ENCODE measurements at regions not wholly inside any gene's neighbourhood (a gene's known extent, or its start where the extent isn't known, plus 50 kb on each side); places are given as distances from the start of the nearest gene placed in this dataset.

GRCh38 chr5:164357395-164358033 lies 852.1 kb downstream of the MAT2B start:
- no peak overlapping the region for H3K4me2 ChIP-seq (ENCODE audit: control insufficient read depth, insufficient read depth)
- ATAC-seq (no peak), FAIRE-seq (no peak), DNase-seq (ENCODE audit: low read depth, low spot score) (no peak)
- no peaks in the 10 kb centered on the region for H3K79me2 ChIP-seq (ENCODE audit: control insufficient read depth, insufficient read depth, low read length)
- ChIA-PET RAD21 (ENCODE audit: unreplicated experiment) (interaction anchor here (0.8 to 6.7 kb wide), 6 partner anchors 10 to 341 kb away, joined by 3 to 99 read pairs (median 4); no protein-coding TSS in a partner anchor), POLR2A (interaction anchor here (0.5 to 3.7 kb wide), 6 partner anchors 8 to 49 kb away, joined by 3 to 19 read pairs (median 6); no protein-coding TSS in a partner anchor), CTCF (interaction anchor here (0.9 kb wide), 1 partner anchor 17 kb away, joined by 5 read pairs; no protein-coding TSS in a partner anchor), SMC1A (ENCODE audit: uncharacterized antibody, unreplicated experiment) (interaction anchor here (0.6 to 6.7 kb wide), 11 partner anchors 10 to 141 kb away, joined by 3 to 128 read pairs (median 4); no protein-coding TSS in a partner anchor)
- in situ Hi-C loops (cut with MboI) (no loop called here), intact Hi-C loops (cut with micrococcal nuclease; ENCODE audit: unreplicated experiment) (no loop called here)
- TF ChIP-seq SMARCA5 (IDR thresholded peaks at IDR 0.05) (no peak), JUND (IDR thresholded peaks at IDR 0.05; ENCODE audit: low read depth, low read length) (no peak), NKRF (conservative IDR thresholded peaks at IDR 0.05) (no peak), SMC3 (IDR thresholded peaks at IDR 0.05; ENCODE audit: borderline replicate concordance, low read length) (no peak), ZBTB33 (IDR thresholded peaks at IDR 0.05) (no peak), YY1 (IDR thresholded peaks at IDR 0.05; ENCODE audit: low read depth, low read length) (no peak), ATF2 (IDR thresholded peaks at IDR 0.05; ENCODE audit: low read length) (no peak)
- H3K9me3 ChIP-seq (replicated peaks; ENCODE audit: control insufficient read depth, insufficient read depth, low read length) = no peaks in the 10 kb centered on the region
- H2AFZ ChIP-seq (ENCODE audit: control insufficient read depth, low read depth, low read length) = no peak overlapping the region
- no peaks in the 10 kb centered on the region for H3K36me3 ChIP-seq (ENCODE audit: control insufficient read depth in 2 of 2, insufficient read depth in 2 of 2, low read length in 1 of 2)
- BruUV-seq (replicated peaks) = no TSS peak
- H4K20me1 ChIP-seq (ENCODE audit: control insufficient read depth, insufficient read depth) = no peaks in the 10 kb centered on the region
- WGBS (ENCODE audit: insufficient coverage, insufficient replicate concordance, low lambda C conversion rate, missing lambda C conversion rate) = 23% methylated on average over 5 of the region's 5 CpGs
- H3K4me3 ChIP-seq = no peak overlapping the region
- no peak overlapping the region for H3K9ac ChIP-seq (ENCODE audit: control insufficient read depth, insufficient read depth, low read length)
- H3K27me3 ChIP-seq (replicated peaks in 1 of 2; ENCODE audit: control insufficient read depth in 2 of 2, insufficient read depth in 2 of 2, low read length in 1 of 2) = no peaks in the 10 kb centered on the region
- no peak overlapping the region for H3K27ac ChIP-seq (ENCODE audit: control insufficient read depth, insufficient read depth)
- no peaks in the 10 kb centered on the region for H3K4me1 ChIP-seq (ENCODE audit: control insufficient read depth, insufficient read depth, low read length)

Data from GM12878 (cell line).